GM21786 (cell line): ENCODE measurements at regions not wholly inside any gene's neighbourhood (a gene's known extent, or its start where the extent isn't known, plus 50 kb on each side); places are given as distances from the start of the nearest gene placed in this dataset.
"Not testable (repeated sequence)": the region's sequence is repeated elsewhere in the genome, so short reads cannot be mapped to it uniquely, and the experiment has no call there.

Source experiments
- ATAC-seq: cut with Tn5 transposase; IDR thresholded peaks from one replicate; pipeline ENCODE4 v1.9.1; 2021; ENCODE audit not compliant: unreplicated experiment

DNA sequence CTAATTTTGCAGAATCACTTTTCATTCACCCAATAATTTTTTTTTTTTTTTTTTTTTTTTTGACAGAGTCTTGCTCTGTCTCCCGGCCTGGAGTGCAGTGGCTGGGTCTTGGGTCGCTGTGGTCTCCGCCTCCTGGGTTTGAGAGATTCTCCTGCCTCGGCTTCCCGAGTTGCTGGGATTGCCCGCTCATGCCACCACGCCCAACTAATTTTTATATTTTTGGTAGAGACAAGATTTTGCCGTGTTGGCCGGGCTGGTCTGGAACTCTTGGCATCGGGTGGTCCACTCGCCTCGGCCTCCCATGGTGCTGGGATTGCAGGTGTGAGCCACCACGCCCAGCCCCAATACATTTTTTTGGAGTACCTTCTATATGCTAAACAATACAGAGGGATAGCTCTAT, 1120.0 kb upstream of the ATXN8OS start:
- no peak for ATAC-seq

DNA sequence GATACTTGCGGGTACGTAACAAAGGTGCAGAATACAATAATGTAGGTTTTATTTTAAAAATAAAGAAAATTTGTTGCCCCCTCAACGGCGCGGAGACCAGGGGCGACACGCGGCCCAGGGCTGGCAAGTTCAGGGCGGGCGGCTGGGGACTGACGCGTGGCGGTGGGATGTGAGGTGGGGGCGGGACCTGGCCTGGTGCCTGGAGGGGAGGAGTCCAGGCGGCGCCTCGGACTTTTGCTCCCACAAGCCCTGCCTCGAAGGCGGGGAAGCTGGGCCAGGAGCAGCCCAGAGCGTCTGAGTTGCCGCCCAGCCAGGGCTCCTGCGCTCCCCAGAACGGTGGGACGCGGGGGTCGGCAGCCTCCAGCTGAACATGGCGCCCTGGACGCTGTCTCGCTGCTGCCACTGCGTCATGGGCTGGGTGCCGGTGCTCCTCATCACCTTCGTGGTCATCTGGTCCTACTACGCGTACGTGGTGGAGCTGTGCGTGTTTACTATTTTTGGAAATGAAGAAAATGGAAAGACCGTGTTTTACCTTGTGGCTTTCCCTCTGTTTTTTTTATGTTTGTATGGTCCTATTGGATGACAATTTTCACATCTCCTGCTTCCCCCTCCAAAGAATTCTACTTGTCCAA, 1122.8 kb upstream of the ATXN8OS start:
- ATAC-seq = no peak

DNA sequence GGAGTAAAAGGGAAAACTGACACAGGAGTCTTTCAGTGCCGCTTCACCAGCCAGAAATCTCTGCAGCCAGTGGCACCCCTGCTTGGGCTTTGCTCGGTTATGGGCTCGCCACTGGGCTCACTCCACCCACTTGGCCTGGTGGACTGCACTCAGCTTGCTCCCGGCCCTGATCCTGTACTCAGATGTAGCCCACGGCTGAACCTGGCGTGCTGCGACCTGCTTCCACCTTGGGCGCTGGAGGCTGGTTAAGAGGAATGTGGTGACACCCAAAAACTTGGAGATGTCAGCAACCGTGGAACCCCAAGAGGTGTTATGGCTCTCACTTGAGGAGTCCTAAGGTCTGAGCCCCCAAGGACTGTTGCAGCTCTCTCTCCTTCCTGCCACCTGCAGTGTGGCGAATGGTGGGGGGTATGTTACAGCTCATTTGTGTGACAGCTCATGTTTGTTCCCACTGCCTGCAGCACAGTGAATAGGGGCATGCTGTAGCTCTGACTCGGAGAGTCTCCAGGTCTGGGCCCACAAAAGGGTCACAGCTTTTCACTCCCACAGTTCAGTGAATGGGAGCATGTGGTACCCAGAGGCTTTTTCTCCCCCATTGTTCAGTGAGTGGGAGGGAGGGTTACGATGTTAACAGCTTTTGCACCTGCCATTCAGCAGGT, 1124.5 kb upstream of the ATXN8OS start:
- ATAC-seq = no peak

GRCh38 chr13:68976287-68976686, 1131.3 kb upstream of the ATXN8OS start:
- no peak for ATAC-seq

- ATAC-seq = no peak
Observed at GRCh38 chr13:68970532-68970931, 1137.1 kb upstream of the ATXN8OS start.

DNA sequence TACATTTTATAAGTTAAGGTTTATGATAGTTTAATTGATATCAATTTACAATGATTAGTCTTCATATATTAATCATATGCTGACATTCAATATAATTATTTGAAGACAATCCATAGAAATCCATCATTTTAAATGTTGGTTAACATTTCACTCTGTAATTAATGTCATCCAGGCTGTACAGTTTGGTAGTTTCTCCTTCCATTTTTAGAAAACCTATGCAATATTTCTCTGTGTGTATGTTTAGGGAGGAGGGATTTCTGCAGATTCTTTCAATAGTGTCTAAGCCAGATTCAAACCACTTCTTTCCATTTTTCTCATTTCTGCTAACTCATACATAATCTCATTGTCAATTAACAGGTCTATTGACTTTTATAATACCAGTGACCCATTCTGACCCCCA, 1159.0 kb upstream of the ATXN8OS start:
- no peak for ATAC-seq

GRCh38 chr13:68944272-68944671, 1163.4 kb upstream of the ATXN8OS start:
- ATAC-seq = no peak

- no peak for ATAC-seq
Observed at GRCh38 chr13:68940049-68940448, 1167.6 kb upstream of the ATXN8OS start.

GRCh38 chr13:68938639-68939038, 1169.0 kb upstream of the ATXN8OS start:
- ATAC-seq = no peak

DNA sequence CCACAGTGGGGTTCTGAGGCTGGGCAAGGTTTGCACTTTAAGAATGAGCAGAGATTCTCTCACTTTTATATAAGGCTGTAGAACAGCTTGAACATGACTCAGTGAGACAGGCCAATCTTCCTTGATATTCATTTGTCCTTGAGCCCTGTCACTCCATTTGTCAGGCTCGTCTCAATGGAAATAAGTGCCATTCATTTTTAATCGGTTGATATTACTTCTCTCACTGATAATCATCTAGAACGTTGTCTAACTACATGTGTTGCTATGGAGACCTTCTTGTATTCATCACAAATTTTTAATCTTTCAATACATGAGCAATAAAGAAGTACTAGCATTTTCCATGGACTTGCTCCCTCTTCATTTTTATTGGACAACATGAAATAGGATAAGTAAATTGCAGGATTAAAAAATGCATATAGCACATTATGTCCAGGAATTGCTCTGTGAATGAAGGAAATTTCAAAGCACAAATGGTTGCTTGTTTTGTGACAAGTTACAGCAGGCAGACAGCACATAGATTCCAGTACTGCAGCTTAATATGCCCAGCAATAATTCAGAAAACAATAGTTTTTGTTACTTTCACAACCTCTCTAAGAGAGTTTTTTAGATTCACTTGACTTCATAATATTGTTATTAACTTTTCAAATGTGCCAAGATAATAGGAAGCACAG, 1178.4 kb upstream of the ATXN8OS start:
- ATAC-seq = no peak

DNA sequence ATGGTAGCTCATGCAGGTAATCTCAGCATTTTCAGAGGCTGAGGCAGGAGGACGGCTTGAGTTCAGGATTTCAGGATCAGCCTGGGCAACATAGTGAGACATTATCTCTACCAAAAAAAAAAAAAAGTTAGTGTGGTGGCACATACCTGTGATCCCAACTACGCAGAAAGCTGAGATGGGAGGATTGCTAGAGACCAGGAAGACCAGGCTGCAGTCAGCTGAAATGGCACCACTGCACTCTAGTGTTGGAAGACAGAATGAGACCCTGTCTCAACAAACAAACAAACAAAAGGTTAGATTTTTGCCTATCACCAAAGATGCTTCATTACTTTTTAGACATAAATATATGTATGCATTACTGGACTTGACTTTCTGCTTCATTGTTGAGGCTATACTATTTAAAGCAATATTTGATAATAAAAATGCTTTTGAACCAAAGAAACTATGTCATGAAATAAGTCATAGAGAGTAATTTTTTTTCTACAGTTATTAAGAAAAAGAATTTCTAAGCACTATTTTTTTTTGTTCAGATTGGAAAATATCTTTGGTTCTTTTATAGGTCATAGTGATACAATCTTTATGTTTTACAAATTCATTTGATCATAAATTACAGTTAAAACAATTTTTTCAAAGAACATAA, 1180.1 kb upstream of the ATXN8OS start:
- ATAC-seq = no peak

DNA sequence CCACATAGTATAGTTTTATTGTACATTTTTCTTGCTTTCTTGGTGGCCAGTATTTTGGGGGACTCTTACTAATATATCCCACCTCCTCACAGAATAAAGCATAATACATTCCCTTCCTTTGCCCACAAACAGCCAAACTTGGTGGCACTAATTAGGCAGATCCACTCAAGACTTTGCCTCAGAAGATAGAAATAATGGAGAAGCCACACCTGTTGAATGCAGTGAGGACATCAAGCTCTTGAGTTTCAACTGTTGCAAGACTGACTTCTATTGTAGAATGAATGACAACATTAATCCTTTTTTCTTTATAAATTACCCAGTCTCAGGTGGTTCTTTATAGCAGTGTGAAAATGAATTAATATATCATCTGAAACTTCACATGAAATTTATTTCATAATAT, 1183.6 kb upstream of the ATXN8OS start:
- ATAC-seq = no peak

DNA sequence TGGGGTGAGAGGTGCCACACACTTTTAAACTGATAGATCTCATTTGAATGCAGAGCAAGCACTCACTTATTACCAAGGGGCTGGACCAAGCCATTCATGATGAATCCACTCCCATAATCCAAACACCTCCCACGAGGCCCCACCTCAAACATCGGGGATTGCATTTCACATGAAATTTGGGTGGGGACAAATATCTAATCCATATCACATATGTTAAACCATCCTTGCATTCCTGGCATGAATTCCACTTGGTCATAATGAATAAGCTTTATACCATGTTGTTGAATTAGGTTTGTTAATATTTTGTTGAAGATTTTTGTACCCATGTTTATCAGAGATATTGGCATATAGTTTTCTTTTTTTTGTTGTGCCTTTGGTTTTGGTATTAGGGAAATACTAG, 1198.7 kb upstream of the ATXN8OS start:
- no peak for ATAC-seq

DNA sequence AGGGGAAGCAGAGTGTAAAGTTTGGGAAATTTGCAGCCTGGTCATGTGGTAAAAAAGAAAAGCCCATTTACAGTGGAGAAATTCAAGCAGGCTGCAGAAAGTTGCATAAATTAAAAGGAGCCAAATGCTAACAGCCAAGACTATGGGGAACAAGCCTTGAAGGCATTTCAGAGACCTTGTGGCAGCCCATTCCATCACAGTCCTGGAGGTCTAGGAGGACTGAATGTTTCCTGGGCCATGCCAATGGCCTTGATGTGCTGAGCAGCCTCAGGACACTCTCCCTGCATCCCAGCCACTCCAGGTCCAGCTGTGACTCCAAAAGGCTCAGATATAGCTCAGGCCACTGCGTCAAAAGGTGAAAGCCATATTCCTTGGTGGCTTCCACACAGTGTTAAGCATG, 1202.4 kb upstream of the ATXN8OS start:
- no peak for ATAC-seq

- no peak for ATAC-seq
Observed at GRCh38 chr13:68897331-68897928, 1210.2 kb upstream of the ATXN8OS start.

- no peak for ATAC-seq
Observed at GRCh38 chr13:68895696-68896095, 1211.9 kb upstream of the ATXN8OS start.

- ATAC-seq = not testable (repeated sequence)
Observed at GRCh38 chr13:68893721-68894120, 1213.9 kb upstream of the ATXN8OS start.

- not testable (repeated sequence) for ATAC-seq
Observed at GRCh38 chr13:68892596-68892995, 1215.0 kb upstream of the ATXN8OS start.

- ATAC-seq = not testable (repeated sequence)
Observed at GRCh38 chr13:68890101-68890500, 1217.5 kb upstream of the ATXN8OS start.

DNA sequence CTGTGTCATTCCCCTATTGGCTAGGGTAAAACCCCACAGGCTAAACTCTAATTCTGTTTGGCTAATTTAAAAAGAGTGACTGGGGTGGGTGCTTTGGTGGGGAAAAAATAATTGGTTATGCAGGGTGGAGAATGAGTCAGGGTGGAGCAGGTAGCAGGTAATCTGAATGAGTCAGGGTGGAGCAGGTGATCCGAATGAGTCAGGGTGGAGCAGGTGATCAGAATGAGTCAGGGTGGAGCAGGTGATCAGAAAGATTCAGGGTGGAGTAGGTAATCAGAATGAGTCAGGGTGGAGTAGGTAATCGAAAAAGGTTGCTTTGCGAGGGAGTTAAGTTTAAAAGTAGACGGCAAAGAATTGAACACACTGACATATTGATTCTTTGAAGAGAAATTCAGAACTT, 1218.8 kb upstream of the ATXN8OS start:
- no peak for ATAC-seq

- no peak for ATAC-seq
Observed at GRCh38 chr13:68872338-68872737, 1235.3 kb upstream of the ATXN8OS start.
